Natural killer cell treated with Interleukin-12 subunit alpha and Interleukin-12 subunit beta and Interleukin-15 and Interleukin-18, amount 100 ng/mL, for 72 hours (primary cell): ENCODE measurements at regions not wholly inside any gene's neighbourhood (a gene's known extent, or its start where the extent isn't known, plus 50 kb on each side); places are given as distances from the start of the nearest gene placed in this dataset.
"Not testable (repeated sequence)": the region's sequence is repeated elsewhere in the genome, so short reads cannot be mapped to it uniquely, and the experiment has no call there.

Source experiments
- ATAC-seq, 2 donors: fragments of 150-1000 bp; cut with Tn5 transposase in 1 of 2; sonication (Bioruptor Pico), chemical (Tn5 transposase) in 1 of 2; 2 replicates each; pipeline ENCODE4 v1.10.0; 2021
- DNase-seq: peaks from one replicate; pipeline ENCODE4 v3.0.0; 2022; ENCODE audit warnings: low spot score
- H3K27ac Mint-ChIP-seq, 2 donors: 1 replicate in 1 of 2; 2 replicates in 1 of 2; pipeline ENCODE4 v1.8.0; 2022; ENCODE audit warnings: mixed read lengths in 2 of 2, mild to moderate bottlenecking in 1 of 2, moderate library complexity in 1 of 2
- H3K27me3 Mint-ChIP-seq, 2 donors: 1 replicate in 1 of 2; 2 replicates in 1 of 2; pipeline ENCODE4 v1.8.0; 2022; ENCODE audit warnings: mixed read lengths in 2 of 2
- H3K36me3 Mint-ChIP-seq: one replicate; pipeline ENCODE4 v1.8.0; 2022; ENCODE audit warnings: mixed read lengths
- H3K4me1 Mint-ChIP-seq, 2 donors: 1 replicate in 1 of 2; 2 replicates in 1 of 2; pipeline ENCODE4 v1.8.0; 2022; ENCODE audit warnings: low read depth in 2 of 2, mixed read lengths in 2 of 2, mild to moderate bottlenecking in 1 of 2
- H3K4me3 Mint-ChIP-seq: one replicate; pipeline ENCODE4 v1.8.0; 2022; ENCODE audit warnings: mixed read lengths
- H3K9me3 Mint-ChIP-seq: 2 replicates; pipeline ENCODE4 v1.8.0; 2022; ENCODE audit warnings: mixed read lengths

DNA sequence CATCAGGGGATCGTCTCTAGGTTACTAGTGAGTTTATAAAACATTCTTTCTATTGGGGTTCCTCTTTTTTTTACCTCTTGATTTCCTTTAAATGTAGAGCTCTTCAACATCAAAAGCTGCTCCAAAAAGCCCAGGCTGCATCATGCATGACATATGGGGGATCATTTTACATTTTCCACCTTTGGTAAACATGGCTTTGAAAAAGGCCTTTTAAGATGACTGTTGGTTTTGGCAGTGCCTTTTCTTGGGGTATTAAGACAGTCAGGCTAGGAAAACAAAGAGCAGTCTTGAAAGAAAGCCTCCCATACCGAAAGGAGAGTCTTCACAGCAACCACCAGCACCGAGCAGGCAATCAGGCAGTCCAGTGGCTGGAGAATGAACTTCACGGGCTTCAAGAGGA lies 73.2 kb downstream of the NPEPL1 start:
- no peaks in the 10 kb centered on the region for H3K9me3 Mint-ChIP-seq
- no peak for DNase-seq
- ATAC-seq, result no peak
- H3K4me1 Mint-ChIP-seq, result no peaks in the 10 kb centered on the region
- no peak overlapping the region for H3K4me3 Mint-ChIP-seq
- H3K36me3 Mint-ChIP-seq, result no peaks in the 10 kb centered on the region
- H3K27ac Mint-ChIP-seq, result no peak overlapping the region
- peaks cover 28 to 62% of the 10 kb centered on the region in 2 donors for H3K27me3 Mint-ChIP-seq

DNA sequence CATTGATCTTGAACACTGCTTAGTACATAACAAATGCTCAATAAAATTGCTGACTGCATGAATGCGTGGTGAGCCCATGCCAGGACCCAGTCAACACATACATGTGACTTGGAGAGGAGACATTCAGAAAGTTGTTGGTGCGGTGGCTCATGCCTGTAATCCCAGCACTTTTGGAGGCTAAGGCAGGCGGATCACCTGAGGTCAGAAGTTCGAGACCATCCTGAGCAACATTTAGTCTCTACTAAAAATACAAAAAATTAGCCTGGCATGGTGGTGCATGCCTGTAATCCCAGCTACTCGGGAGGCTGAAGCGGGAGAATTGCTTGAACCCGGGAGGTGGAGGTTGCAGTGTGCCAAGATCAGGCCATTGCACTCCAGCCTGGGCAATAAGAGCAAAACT lies 75.2 kb downstream of the NPEPL1 start:
- not testable (repeated sequence) for DNase-seq, ATAC-seq, H3K4me1 Mint-ChIP-seq, H3K36me3 Mint-ChIP-seq, H3K4me3 Mint-ChIP-seq, H3K9me3 Mint-ChIP-seq, H3K27ac Mint-ChIP-seq
- H3K27me3 Mint-ChIP-seq, result peaks cover 21 to 54% of the 10 kb centered on the region in 2 donors
